ENCODE measurements at regions not wholly inside any gene's neighbourhood (a gene's known extent, or its start where the extent isn't known, plus 50 kb on each side); places are given as distances from the start of the nearest gene placed in this dataset.

GRCh38 chr19:30609656-30610270 lies 237.6 kb downstream of the ZNF536 start:
- no peak for ATAC-seq

- no peak for ATAC-seq
Measured at GRCh38 chr19:30608471-30608870, 236.3 kb downstream of the ZNF536 start.

Data from esophagus mucosa (tissue), 1 donor.